UCSD-AML1 (cell line): ENCODE measurements at regions not wholly inside any gene's neighbourhood (a gene's known extent, or its start where the extent isn't known, plus 50 kb on each side); places are given as distances from the start of the nearest gene placed in this dataset.
"Not testable (repeated sequence)": the region's sequence is repeated elsewhere in the genome, so short reads cannot be mapped to it uniquely, and the experiment has no call there.

Experiments
- DNase-seq: peaks from one replicate; lab custom pipeline; 2025; ENCODE audit not compliant: unreplicated experiment; lab: John Stamatoyannopoulos, UW

- DNase-seq: no peak
Measured at GRCh38 chr10:53107711-53108110, 335.1 kb upstream of the MBL2 start.

DNA sequence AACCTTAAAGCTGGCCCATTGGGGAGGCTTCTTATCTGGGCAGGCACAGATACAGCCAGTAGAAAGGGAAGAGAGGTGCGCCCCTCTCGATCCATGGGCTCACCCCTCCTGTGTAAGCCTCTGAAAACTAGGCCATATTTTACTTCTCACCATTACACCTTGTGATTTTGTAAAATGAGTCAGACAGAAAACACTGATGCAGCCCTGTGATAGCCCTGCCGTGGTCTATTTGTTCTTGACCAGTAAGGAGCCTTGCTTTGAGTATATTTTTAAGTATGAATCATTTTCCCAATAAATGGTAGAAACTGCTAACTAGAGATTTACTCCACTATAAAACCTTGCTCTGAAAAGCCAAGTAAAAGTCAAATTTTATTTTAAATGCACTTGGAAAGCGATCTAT lies 329.8 kb upstream of the MBL2 start:
- DNase-seq: no peak

DNA sequence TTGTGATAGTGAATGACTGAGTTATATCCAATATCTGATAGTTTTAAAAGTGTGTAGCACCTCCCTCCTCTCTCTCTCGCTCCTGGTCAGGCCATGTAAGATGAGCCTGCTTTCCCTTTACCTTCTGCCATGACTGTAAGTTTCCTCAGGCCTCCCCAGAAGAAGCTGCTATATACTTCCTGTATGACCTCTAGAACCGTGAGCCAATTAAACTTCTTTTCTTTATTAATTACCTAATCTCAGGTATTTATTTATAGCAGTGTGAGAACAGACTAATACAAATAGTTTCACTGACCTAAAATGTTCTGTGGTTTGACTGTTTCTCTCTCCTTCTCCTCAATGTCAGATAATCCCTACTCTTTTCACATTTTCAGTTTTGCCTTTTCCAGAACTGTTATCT lies 321.3 kb upstream of the MBL2 start:
- DNase-seq: no peak

- no peak for DNase-seq
Measured at GRCh38 chr10:53091574-53091973, 319.0 kb upstream of the MBL2 start.

GRCh38 chr10:53088961-53089360 lies 316.4 kb upstream of the MBL2 start:
- no peak for DNase-seq

DNA sequence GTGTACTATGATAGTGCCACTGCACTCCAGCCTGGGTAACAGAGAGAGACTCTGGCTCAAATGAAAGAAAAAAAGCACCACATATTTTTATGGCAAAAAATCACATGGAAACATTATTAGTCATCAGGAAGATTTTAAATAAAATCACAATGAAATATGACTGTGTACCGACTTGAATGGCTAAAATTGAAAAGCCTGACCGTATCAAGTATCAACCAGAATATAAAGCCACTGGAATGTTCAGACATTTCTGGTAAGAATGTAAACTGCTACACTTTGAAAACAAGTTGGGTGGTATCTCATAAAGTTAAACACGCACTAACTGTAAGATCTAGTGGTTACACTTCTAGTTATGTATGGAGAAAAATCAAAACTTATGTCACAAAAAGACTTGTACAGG lies 306.7 kb upstream of the MBL2 start:
- no peak for DNase-seq

GRCh38 chr10:53076948-53077347 lies 304.4 kb upstream of the MBL2 start:
- DNase-seq: no peak

DNA sequence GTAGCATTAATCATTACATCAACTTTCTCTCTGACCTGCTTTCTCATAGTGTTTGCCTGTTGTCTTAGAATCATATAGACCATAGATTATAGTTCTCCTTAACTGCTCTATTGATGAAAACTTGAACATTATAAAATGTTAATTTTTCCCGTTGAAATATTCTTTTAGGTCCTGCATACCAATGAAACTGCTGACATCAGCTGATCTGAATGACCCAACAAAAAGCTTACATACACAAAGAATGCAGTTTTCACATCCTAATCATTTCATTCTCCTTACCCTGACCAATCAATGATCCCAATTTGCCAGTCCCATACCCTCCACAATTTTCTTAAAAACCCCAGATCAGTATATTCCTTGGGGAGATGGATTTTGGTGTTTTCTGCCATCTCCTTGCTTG lies 302.9 kb upstream of the MBL2 start:
- no peak for DNase-seq

DNA sequence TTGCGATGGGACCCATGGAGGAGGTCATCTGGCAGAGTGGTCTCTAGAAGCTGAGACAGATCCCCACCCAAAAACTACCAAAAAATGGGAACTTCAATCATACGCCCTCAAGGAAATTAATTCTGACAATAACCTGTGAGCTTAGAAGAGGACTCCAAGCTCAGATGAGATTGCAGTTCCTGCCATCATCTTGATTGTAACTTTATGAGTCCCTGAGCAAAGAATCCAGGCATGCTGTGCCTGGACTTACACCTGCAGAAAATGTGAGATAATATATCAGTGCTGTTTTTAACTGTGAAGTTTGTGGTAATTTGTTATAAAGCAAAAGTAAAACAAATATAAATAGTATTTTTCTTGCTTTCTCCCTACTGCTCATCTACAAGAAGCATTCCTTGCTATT lies 299.6 kb upstream of the MBL2 start:
- no peak for DNase-seq

GRCh38 chr10:53071505-53072125 lies 299.0 kb upstream of the MBL2 start:
- no peak for DNase-seq

DNA sequence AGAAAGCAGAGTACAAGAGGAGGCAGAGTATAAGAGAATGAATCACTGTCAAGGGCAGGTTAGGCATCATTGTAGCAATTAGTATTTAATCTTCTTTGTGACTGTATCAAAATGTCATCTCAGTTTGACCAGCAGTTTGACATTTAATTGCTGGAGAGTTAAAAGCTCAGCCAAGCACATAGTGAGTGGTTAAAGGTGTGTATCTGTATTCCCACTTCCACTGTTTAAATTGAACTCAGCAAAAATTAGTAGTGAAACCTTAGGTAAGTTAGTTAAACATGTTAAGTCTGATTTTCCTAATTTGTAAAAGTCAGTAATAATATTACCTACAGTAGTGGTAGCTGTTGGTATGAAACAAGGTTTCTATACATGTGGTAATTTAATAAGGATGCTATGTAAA lies 296.4 kb upstream of the MBL2 start:
- no peak for DNase-seq

GRCh38 chr10:53064614-53065013 lies 292.0 kb upstream of the MBL2 start:
- no peak for DNase-seq

DNA sequence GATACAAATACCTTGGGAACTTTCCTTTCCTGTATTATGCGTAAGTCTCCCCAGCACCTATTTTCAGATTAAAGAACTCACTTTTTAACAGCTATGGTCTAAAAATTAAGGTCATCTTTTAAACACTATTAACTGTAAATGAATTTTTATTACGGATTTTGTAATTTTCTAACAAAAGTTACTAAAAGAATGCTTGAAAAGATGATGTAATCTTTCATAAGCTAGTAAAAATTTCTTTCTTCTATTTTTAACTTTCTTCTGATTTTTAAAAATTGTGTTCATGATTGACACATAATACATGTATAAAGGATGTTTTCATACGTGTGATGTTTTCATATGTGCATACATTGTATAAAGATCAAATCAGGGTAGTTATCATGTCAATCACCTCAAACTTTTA lies 291.2 kb upstream of the MBL2 start:
- no peak for DNase-seq

GRCh38 chr10:53052521-53053164 lies 280.1 kb upstream of the MBL2 start:
- DNase-seq: no peak

DNA sequence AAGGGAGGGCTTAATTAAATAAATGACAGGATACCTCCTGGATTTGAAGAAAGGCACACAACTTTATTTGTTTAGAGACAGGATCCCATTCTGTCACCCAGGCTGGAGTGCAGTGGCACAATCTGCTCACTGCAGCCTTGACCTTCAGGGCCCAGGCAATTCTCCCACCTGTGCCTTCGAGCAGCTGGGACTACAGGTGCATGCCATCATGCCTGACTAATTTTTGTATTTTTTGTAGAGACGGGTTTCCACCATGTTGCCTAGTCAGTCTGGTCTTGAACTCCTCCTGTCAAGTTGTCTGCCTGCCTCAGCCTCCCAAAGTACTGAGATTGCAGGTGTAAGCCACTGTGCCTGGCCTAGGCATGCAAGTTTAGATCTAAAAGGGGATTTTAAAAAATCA lies 272.7 kb upstream of the MBL2 start:
- DNase-seq: no peak

DNA sequence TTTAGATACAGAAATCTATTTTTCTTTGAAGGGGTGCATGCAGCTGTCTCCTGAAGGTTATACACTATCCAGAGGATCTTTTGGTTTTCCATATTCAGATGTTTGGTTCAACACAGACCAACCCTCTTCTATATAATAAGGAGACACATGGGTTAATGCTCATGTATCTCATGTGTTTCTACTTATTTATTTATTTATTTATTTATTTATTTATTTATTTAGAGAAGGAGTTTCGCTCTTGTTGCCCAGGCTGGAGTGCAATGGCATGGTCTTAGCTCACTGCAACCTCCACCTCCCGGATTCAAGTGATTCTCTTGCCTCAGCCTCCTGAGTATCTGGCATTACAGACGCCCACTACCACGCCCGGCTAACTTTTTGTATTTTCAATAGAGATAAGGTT lies 263.2 kb upstream of the MBL2 start:
- DNase-seq: not testable (repeated sequence)

- no peak for DNase-seq
Measured at GRCh38 chr10:53033396-53033795, 260.8 kb upstream of the MBL2 start.

DNA sequence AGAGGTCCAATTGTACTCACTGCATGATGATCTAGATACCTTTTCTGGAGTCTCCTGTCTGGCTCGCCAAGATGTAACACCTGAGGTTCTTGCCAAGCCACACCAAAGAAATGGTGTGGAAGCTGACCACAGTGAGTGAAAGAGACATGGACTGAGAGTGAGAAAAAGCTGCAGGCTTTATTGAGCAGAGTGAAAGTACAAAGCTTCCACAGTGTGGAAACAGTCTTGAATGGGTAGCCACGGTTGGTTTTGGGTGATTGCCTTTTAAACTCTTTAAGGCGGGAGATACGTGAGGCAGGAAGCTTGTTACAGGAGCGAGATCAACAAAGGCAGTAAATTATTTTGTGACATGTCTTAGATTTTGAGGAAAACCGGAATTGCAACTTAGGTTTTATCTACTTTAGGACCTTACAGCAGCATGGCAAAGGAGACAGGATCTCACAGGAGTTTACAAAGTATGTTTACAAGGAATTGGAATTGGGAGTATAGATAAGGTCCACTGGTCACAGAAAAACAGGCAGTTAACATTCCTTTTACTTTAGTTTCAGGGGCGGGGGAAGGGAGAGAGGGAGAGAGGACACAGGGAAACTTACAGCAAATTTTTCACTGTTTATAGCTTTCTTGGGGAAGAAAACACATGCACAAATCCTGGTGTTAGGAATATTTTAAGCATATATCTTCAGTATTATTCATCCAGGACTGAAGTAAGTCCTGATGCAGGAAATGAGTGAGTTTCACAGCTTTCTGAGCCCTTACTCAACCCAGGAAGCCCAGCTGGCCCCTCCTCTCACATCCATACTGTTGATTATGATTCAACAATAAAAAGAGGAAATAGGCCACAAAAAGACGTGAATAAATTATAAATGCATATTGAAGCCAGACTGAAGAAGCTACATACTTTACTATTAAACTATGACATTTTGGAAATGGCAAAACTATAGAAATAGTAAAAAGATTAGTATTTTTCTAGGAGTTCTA lies 257.6 kb upstream of the MBL2 start:
- DNase-seq: not testable (repeated sequence)

- no peak for DNase-seq
Measured at GRCh38 chr10:53029449-53029848, 256.9 kb upstream of the MBL2 start.

DNA sequence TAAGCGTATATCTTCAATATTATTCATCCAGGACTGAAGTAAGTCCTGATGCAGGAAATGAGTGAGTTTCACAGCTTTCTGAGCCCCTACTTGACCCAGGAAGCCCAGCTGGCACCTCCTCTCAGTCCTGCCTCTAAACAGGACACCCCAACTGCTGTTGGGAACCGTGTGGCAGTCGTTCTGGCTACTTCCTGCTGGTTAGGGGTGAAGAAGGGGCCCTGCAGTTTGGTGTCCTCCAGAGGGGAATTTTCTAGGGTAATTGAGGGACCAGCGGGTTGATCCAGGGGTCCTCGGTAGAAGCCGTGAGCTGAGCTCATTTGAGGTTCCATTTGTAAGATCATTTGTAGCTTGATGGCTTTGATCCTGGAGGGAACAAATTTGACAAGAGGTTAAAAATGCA lies 253.2 kb upstream of the MBL2 start:
- not testable (repeated sequence) for DNase-seq

GRCh38 chr10:53025172-53025711 lies 252.7 kb upstream of the MBL2 start:
- no peak for DNase-seq

- DNase-seq: no peak
Measured at GRCh38 chr10:53023411-53023810, 250.8 kb upstream of the MBL2 start.
